Kidney (tissue), 13 donors: ENCODE measurements at regions not wholly inside any gene's neighbourhood (a gene's known extent, or its start where the extent isn't known, plus 50 kb on each side); places are given as distances from the start of the nearest gene placed in this dataset.

Experiments
- DNase-seq, 5 donors: peaks; one replicate each; pipeline ENCODE4 v3.0.0-alpha.2; 2013 to 2020
- FAIRE-seq: peaks from 2 replicates; lab custom pipeline; 2012; peaks lifted over from hg19 to GRCh38; lab: Jason Lieb, UNC
- H3K27ac ChIP-seq, 2 donors: one replicate each; pipeline ENCODE4 v1.7.0; 2013; ENCODE audit warnings: low read depth in 2 of 2, low read length in 2 of 2, inconsistent platforms in 1 of 2
- H3K27me3 ChIP-seq: one replicate; pipeline ENCODE4 v1.7.1; 2013; ENCODE audit warnings: low read length, inconsistent platforms; ENCODE audit not compliant: control insufficient read depth, insufficient read depth
- H3K36me3 ChIP-seq, 3 donors: one replicate each; pipeline versions ENCODE4 v1.7.0 to v1.7.1; 2013; ENCODE audit warnings: low read length in 3 of 3, control low read depth in 1 of 3, inconsistent platforms in 1 of 3; ENCODE audit not compliant: insufficient read depth in 3 of 3, control insufficient read depth in 2 of 3
- H3K4me1 ChIP-seq, 3 donors: one replicate each; pipeline versions ENCODE4 v1.7.0 to v1.7.1; 2013; ENCODE audit warnings: low read length in 3 of 3, inconsistent platforms in 1 of 3, low read depth in 1 of 3; ENCODE audit not compliant: control insufficient read depth in 2 of 3, insufficient read depth in 2 of 3
- H3K4me3 ChIP-seq, 3 donors: one replicate each; pipeline versions ENCODE4 v1.7.0 to v1.8.1; 2013; ENCODE audit warnings: low read length in 3 of 3, control low read depth in 1 of 3, inconsistent platforms in 1 of 3
- H3K9ac ChIP-seq, 3 donors: one replicate each; pipeline versions ENCODE4 v1.7.0 to v1.7.1; 2013; ENCODE audit warnings: low read length in 3 of 3, control low read depth in 1 of 3, inconsistent platforms in 1 of 3
- H3K9me3 ChIP-seq, 3 donors: one replicate each; pipeline versions ENCODE4 v1.7.0 to v1.7.1; 2013; ENCODE audit warnings: low read length in 3 of 3, control low read depth in 1 of 3, inconsistent platforms in 1 of 3; ENCODE audit not compliant: control insufficient read depth in 2 of 3, insufficient read depth in 1 of 3
- intact Hi-C: fragments of 100-400 bp; cut with DNase I; formaldehyde crosslinking; loops from one replicate; pipeline ENCODE4 v1.11.1; 2022
- TF ChIP-seq, protein P1 (sequence below): IDR thresholded peaks from 3 replicates; pipeline ENCODE4 v1.5.1; 2012; ENCODE audit warnings: mild to moderate bottlenecking, moderate library complexity, borderline replicate concordance; ENCODE audit not compliant: insufficient read depth; ENCODE audit errors: extremely low read depth
- donor health status: control.
- donor health status: control.
- donor health status: control.
- donor health status: control.
- donor health status: control.
- donor health status: DM: yes; HTN: yes; CAD: no.
- donor health status: Normal renal cell carcinoma (clear cell type).

DNA sequence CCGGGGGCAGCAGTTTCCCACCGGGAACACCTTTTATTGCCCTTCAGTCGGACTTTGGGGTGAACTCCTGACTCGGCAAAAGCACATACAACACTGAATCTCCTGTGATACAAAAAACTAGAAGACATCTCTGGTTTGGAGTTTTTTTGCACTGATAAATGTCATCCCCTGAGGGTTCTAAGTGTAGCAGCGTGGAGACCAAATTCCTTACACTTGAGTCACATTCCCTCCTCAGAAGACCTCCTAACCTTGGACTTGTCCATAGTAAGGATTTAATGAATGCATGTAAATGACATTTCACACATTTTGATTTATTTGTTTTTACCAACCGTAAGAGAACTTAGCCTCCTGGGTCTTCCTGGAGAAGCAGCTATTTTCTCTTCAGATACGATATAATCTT lies 54.0 kb upstream of the GPR45 start:
- Histone ChIP-seq H3K36me3 (no peaks in the 10 kb centered on the region), H3K27me3 (no peaks in the 10 kb centered on the region), H3K9ac (no peak overlapping the region), H3K4me3 (no peak overlapping the region), H3K4me1 (peaks cover 0 to 2% (median 0%) of the 10 kb centered on the region in 3 donors), H3K9me3 (no peaks in the 10 kb centered on the region), H3K27ac (no peak overlapping the region)
- DNase-seq: no peak
- TF ChIP-seq, protein P1, sequence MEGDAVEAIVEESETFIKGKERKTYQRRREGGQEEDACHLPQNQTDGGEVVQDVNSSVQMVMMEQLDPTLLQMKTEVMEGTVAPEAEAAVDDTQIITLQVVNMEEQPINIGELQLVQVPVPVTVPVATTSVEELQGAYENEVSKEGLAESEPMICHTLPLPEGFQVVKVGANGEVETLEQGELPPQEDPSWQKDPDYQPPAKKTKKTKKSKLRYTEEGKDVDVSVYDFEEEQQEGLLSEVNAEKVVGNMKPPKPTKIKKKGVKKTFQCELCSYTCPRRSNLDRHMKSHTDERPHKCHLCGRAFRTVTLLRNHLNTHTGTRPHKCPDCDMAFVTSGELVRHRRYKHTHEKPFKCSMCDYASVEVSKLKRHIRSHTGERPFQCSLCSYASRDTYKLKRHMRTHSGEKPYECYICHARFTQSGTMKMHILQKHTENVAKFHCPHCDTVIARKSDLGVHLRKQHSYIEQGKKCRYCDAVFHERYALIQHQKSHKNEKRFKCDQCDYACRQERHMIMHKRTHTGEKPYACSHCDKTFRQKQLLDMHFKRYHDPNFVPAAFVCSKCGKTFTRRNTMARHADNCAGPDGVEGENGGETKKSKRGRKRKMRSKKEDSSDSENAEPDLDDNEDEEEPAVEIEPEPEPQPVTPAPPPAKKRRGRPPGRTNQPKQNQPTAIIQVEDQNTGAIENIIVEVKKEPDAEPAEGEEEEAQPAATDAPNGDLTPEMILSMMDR: no peak
- FAIRE-seq: no peak
- intact Hi-C loops: no loop called here

DNA sequence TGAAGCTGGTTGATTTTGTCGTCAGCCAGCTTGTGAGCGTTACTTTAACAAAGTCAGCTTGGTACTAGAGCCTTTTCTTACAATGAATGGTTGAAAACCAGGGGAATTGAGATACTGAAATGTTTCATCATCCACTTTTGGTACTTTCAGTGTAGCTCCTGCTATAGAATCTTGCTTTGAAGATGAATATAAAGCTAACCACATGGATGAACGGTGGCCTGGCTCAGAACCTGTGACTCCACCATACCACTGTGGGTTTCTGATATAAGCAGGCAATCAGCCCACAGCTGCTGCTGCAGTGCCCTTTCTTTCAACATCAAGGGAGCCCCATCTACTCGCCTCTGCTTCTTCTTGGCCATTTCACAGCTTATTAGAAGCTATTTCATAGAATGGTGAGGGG lies 53.2 kb upstream of the GPR45 start:
- no peak overlapping the region for H3K4me3 ChIP-seq
- intact Hi-C loops: no loop called here
- TF ChIP-seq, protein P1: no peak
- no peak overlapping the region for H3K9ac ChIP-seq
- DNase-seq: no peak
- H3K4me1 ChIP-seq: peaks cover 0 to 2% (median 0%) of the 10 kb centered on the region in 3 donors
- H3K36me3 ChIP-seq: no peaks in the 10 kb centered on the region
- no peak for FAIRE-seq
- H3K27me3 ChIP-seq: no peaks in the 10 kb centered on the region
- H3K9me3 ChIP-seq: no peaks in the 10 kb centered on the region
- no peak overlapping the region for H3K27ac ChIP-seq
